GM13977 (cell line): ENCODE measurements at regions not wholly inside any gene's neighbourhood (a gene's known extent, or its start where the extent isn't known, plus 50 kb on each side); places are given as distances from the start of the nearest gene placed in this dataset.

Source experiments
- DNase-seq: peaks from one replicate; pipeline ENCODE4 v3.0.0; 2012; ENCODE audit warnings: low spot score
- in situ Hi-C: fragments of 300-500 bp; cut with MboI; formaldehyde crosslinking; loops from one replicate; pipeline ENCODE4 v1.12.0; 2022; ENCODE audit warnings: low sequenced_read_pairs, low pct_unique_long_range_greater_than_20kb, mixed read lengths, inconsistent platforms; ENCODE audit not compliant: unreplicated experiment
- TF ChIP-seq, protein P1 (sequence below): IDR thresholded peaks from 2 replicates; pipeline ENCODE4 v1.5.1; 2012; ENCODE audit warnings: mild to moderate bottlenecking, control low read depth; ENCODE audit not compliant: insufficient read depth; ENCODE audit errors: extremely low read depth, missing control alignments

DNA sequence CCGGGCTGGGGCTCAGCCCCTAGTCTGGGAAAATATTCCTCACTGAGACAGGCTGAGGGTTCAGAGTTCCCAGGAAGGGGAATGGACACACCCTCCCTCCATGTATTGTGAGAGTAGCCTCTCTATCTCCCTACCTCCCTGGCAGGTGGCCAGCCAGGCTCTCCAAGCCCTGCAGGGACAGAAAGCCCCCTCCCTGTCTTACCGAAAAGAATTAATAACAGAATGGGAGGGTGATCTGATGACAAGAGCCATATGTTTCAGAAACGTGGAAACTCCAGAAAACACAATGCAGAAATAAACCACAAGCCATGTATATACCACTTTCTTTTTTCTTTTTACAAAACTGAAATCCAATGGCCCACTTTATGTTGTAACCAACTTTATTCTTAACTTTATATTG lies 140.0 kb downstream of the CHST1 start:
- in situ Hi-C loops = no loop called here
- DNase-seq = no peak

DNA sequence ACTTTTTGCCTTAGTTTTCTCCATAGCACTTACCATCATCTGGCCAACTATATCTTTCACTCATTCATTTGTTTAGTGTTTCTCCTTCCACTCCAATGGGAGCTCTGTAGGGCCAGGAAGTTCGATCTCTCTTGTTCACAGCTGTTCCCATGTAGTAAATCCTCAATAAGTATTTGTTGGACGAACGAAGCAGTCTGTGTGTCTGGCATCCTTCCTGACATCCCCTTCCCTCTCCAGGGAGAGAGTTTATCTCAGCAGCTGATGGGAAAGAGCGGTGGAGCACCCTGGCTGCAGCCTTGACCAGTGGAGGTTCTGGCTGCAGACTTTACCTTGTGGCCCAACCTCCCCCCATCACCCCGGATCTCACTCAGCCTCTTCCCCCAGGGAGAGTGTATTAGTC lies 141.7 kb downstream of the CHST1 start:
- in situ Hi-C loops = no loop called here
- no peak for DNase-seq
- TF ChIP-seq, protein P1, sequence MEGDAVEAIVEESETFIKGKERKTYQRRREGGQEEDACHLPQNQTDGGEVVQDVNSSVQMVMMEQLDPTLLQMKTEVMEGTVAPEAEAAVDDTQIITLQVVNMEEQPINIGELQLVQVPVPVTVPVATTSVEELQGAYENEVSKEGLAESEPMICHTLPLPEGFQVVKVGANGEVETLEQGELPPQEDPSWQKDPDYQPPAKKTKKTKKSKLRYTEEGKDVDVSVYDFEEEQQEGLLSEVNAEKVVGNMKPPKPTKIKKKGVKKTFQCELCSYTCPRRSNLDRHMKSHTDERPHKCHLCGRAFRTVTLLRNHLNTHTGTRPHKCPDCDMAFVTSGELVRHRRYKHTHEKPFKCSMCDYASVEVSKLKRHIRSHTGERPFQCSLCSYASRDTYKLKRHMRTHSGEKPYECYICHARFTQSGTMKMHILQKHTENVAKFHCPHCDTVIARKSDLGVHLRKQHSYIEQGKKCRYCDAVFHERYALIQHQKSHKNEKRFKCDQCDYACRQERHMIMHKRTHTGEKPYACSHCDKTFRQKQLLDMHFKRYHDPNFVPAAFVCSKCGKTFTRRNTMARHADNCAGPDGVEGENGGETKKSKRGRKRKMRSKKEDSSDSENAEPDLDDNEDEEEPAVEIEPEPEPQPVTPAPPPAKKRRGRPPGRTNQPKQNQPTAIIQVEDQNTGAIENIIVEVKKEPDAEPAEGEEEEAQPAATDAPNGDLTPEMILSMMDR = no peak

More for the DNA sequence above, 140.0 kb downstream of the CHST1 start:
- TF ChIP-seq, protein P1 = no peak

DNA sequence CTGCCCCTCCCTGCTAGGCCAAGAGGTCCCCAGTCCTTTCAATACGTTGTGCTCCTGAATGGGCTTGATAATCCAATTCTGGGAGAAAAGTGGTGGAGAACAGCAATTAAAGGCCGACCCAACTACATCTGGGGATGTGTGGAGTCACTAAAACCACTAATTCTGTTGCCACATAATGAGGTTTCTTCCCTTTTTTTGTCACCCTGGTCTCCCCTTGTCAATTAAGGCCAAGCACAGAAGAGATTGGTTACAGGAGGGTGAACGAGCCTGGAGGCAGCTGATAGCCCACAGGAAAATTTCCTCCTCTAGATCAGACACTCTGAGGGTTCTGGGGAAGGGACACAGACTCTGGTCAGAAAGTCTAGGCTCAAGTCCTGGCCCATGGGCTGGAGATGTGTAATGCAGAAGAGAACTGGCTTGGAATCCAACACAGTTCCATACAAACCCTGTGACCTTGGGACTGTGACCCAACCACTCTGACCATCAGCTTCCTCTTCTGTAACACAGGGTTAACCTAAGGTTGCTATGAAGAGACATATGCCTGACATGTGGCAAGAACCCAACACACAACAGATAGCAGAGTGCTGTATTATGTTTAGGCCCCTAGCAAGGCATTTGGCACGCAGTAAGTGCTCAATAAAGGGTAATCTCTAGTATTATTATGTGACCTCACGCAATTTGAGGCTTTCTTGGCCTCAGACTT lies 146.4 kb downstream of the CHST1 start:
- in situ Hi-C loops = no loop called here
- TF ChIP-seq, protein P1 = no peak
- DNase-seq = no peak

DNA sequence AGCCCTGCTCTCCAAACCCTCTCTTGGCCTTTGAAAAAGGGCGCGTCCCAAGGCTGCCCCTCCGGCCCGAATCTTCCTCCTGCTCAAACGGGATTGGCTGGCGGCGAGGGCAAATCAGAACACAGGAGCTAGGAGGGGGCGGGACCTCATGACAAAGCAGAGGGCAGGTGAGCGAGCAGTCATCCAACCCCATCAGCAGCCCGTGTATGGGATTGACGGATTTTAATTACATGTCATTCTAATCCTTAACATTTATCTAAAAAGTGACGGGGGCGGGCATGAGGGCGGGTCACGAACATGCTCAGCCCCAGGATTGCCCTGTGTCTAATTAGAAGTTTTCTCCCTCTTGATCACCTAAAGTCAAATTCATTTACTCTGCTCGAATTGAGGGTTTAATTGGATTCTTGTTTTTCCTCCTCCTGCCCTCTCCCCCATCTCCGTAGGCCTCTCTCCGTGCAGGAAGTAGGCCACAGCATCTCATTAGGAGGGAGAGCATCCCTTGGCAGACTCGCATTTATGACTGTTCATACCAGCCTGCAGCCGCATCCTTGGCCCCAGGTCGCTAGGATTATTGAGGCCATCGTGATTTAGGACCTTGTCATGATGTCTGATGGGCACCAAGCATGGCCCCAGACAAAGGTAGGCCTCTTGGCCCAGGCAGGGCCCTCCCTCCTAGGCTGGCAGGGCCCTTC lies 147.1 kb downstream of the CHST1 start:
- no peak for DNase-seq
- TF ChIP-seq, protein P1 = no peak
- in situ Hi-C loops = no loop called here

DNA sequence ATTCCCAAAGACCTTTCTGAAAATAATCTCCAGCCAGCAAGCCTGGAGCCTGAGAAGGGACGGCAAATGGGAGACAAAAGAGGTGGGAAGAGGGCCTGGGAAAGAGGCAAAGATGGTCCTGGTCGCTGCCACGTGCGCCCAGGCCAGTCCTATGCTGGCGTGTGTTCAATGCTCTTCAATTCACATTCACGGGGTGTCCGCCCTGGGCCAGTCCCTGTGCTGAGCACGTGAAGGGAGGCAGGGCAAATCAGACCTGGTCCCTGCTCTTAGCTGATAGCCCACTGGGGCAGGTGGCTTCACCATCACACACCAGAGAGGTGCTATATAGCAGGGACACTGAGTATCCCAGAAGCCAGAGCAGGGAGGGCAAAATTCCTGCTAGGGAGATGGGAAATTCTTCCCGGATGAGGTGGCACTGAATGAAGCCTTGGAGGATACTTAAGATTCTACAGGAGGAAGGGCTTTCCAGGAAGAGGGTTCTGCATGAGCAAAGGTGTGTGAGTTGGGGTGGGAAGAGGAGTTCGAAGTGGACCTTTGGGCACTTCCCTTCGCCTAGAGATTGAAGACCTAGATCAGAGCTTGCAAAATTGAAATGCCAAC lies 148.2 kb downstream of the CHST1 start:
- no peak for DNase-seq
- in situ Hi-C loops = no loop called here
- TF ChIP-seq, protein P1 = no peak

DNA sequence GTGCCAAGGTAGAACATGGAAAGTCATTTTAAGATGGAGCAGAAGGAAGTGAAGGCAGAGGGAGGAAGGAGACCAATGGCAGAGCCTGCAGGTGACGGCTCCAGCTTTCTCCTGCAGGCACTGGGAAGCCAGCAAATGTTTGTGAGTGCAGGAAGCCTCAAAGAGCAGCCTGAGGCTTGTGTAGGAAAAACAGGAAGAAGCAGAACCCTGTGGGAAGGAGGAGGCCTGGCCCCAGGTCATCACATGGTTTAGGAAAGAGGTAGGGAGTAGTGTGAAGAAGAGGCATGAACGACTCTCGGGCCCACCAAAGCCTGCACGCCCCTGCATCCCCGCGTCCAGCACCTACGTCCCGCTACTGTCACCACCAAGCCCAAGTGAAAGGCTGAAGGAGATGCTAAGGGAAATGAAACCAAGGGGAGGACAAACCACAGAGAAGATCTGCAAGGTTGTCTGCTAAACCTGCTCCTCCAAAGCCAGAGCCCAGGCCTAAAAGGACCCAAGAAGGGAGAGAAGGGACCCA lies 151.5 kb downstream of the CHST1 start:
- DNase-seq = no peak
- TF ChIP-seq, protein P1 = no peak
- in situ Hi-C loops = no loop called here
